OCI-LY7 (cell line): ENCODE measurements at regions not wholly inside any gene's neighbourhood (a gene's known extent, or its start where the extent isn't known, plus 50 kb on each side); places are given as distances from the start of the nearest gene placed in this dataset.

Experiments used
- BruUV-seq: library from RNA; stranded (reverse); fragments of 400-500 nt; replicated peaks from 2 replicates; lab custom pipeline; 2021; lab: Mats Ljungman, UMichigan
- CTCF ChIA-PET: fragments of 300-600 bp; sonication (Branson Sonifier 250); formaldehyde crosslinking; loops from one replicate; lab custom pipeline; 2022; ENCODE audit warnings: antibody characterized with exemption; ENCODE audit not compliant: unreplicated experiment; lab: Charles Lee
- POLR2A ChIA-PET: fragments of 300-600 bp; sonication (Branson Sonifier 250); formaldehyde crosslinking; loops from one replicate; lab custom pipeline; 2022; ENCODE audit warnings: antibody characterized with exemption; lab: Charles Lee
- DNase-seq: peaks from one replicate; pipeline ENCODE4 v3.0.0-alpha.2; 2015; ENCODE audit warnings: low spot score
- H2AFZ ChIP-seq: fragments of 200-600 bp; sonication (generic), shearing (Covaris generic); 2 replicates; pipeline ENCODE4 v1.6.1; 2014; ENCODE audit warnings: mild to moderate bottlenecking, antibody characterized with exemption, low read length, moderate library complexity
- H3K27ac ChIP-seq: fragments of 200-600 bp; sonication (generic); 2 replicates; pipeline ENCODE4 v1.5.1; 2014; ENCODE audit warnings: mixed run types, low read depth, mild to moderate bottlenecking, moderate library complexity, low read length, inconsistent platforms; ENCODE audit not compliant: poor library complexity, severe bottlenecking
- H3K36me3 ChIP-seq: fragments of 200-600 bp; sonication (generic); 2 replicates; pipeline ENCODE4 v1.6.1; 2014; ENCODE audit warnings: mild to moderate bottlenecking, antibody characterized with exemption, low read length, moderate library complexity, mixed read lengths; ENCODE audit not compliant: insufficient read depth
- H3K4me1 ChIP-seq: fragments of 200-600 bp; sonication (generic); 2 replicates; pipeline ENCODE4 v1.5.1; 2014; ENCODE audit warnings: mild to moderate bottlenecking, low read length; ENCODE audit not compliant: insufficient read depth, poor library complexity, severe bottlenecking
- H3K4me2 ChIP-seq: fragments of 200-600 bp; sonication (generic); 2 replicates; pipeline ENCODE4 v1.6.1; 2014; ENCODE audit warnings: mild to moderate bottlenecking, low read length
- H3K4me3 ChIP-seq: fragments of 200-600 bp; sonication (generic); 2 replicates; pipeline ENCODE4 v1.5.1; 2014; ENCODE audit warnings: mild to moderate bottlenecking, low read depth, low read length; ENCODE audit not compliant: poor library complexity, severe bottlenecking
- H3K79me2 ChIP-seq: fragments of 200-600 bp; sonication (generic); 2 replicates; pipeline ENCODE4 v1.6.1; 2016; ENCODE audit warnings: low read depth, mild to moderate bottlenecking, low read length, moderate library complexity, mixed read lengths; ENCODE audit not compliant: insufficient read depth
- H3K9me2 ChIP-seq: fragments of 200-600 bp; sonication (generic); 2 replicates; pipeline ENCODE4 v1.6.1; 2016; ENCODE audit warnings: mild to moderate bottlenecking, low read length, mixed read lengths; ENCODE audit not compliant: insufficient read depth
- H3K9me3 ChIP-seq: fragments of 200-600 bp; sonication (generic); 2 replicates; pipeline ENCODE4 v1.6.1; 2014; ENCODE audit warnings: mild to moderate bottlenecking, mixed run types, low read length, mixed read lengths
- H4K20me1 ChIP-seq: fragments of 200-600 bp; sonication (generic); 2 replicates; pipeline ENCODE4 v1.6.1; 2014; ENCODE audit warnings: mild to moderate bottlenecking, antibody characterized with exemption, low read length, moderate library complexity, mixed read lengths; ENCODE audit not compliant: insufficient read depth
- EZH2phosphoT487 ChIP-seq: fragments of 200-600 bp; sonication (generic); IDR thresholded peaks from 2 replicates; pipeline ENCODE4 v1.6.1; 2018; ENCODE audit warnings: low read depth, borderline replicate concordance, mild to moderate bottlenecking, mixed run types, antibody characterized with exemption, low read length, moderate library complexity, mixed read lengths
- intact Hi-C: fragments of 100-400 bp; cut with micrococcal nuclease; formaldehyde crosslinking; loops from one replicate; pipeline ENCODE4 v1.10.0; 2022; ENCODE audit not compliant: unreplicated experiment
- TF ChIP-seq, protein P1 (sequence below): fragments of 200-600 bp; sonication (generic); conservative IDR thresholded peaks from 2 replicates; pipeline ENCODE4 v1.5.1; 2014; ENCODE audit warnings: mild to moderate bottlenecking, antibody characterized with exemption, low read length, moderate library complexity, mixed read lengths

DNA sequence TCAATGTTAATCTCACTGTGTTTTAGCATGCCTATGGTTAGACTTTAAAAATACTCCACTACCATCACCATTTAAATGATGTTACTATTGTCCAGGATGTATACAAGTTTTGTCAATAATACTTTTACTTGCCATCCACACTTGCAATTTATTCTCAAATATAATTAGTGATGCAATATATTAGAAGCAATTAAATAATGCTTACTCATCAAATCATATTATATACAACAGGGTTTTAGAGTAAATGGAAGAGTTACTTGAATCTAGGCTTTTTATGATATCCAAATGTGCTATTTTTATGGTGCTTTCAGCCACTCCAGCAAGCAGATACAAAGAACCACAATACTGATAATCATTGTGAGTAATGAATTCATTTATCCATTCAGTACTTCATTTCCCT, 461.1 kb downstream of the TMEM182 start:
- no TSS peak for BruUV-seq
- no peaks in the 10 kb centered on the region for H3K4me1 ChIP-seq
- TF ChIP-seq, protein P1, sequence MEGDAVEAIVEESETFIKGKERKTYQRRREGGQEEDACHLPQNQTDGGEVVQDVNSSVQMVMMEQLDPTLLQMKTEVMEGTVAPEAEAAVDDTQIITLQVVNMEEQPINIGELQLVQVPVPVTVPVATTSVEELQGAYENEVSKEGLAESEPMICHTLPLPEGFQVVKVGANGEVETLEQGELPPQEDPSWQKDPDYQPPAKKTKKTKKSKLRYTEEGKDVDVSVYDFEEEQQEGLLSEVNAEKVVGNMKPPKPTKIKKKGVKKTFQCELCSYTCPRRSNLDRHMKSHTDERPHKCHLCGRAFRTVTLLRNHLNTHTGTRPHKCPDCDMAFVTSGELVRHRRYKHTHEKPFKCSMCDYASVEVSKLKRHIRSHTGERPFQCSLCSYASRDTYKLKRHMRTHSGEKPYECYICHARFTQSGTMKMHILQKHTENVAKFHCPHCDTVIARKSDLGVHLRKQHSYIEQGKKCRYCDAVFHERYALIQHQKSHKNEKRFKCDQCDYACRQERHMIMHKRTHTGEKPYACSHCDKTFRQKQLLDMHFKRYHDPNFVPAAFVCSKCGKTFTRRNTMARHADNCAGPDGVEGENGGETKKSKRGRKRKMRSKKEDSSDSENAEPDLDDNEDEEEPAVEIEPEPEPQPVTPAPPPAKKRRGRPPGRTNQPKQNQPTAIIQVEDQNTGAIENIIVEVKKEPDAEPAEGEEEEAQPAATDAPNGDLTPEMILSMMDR: no peak
- no peak for TF ChIP-seq EZH2phosphoT487

DNA sequence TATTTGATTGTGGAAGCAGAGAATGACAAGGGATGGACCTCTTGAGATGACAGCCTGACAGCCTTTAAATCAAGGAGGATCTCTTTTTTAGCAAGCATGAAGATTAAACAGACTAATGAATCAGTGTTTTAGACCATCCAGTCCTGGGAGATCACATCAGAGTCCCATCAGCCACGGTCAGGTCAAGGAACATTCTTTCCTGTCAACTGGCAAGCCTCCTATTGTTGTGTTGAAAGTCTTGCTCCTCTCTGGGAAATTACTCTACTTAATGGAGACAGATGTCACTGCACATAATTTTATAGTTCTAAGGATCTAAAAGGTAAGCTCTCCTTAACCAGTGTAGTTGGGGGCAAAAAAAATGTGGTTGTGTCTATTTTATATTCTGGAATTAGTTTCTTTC, 469.0 kb downstream of the TMEM182 start:
- no peak overlapping the region for H3K4me2 ChIP-seq
- H3K9me3 ChIP-seq: no peaks in the 10 kb centered on the region
- TF ChIP-seq, protein P1: no peak
- TF ChIP-seq EZH2phosphoT487: no peak
- POLR2A ChIA-PET: no interaction called here
- no peaks in the 10 kb centered on the region for H4K20me1 ChIP-seq
- H3K9me2 ChIP-seq: no peaks in the 10 kb centered on the region
- CTCF ChIA-PET: no interaction called here
- no peak overlapping the region for H3K4me3 ChIP-seq
- no peak for DNase-seq
- no peaks in the 10 kb centered on the region for H3K79me2 ChIP-seq
- no peaks in the 10 kb centered on the region for H3K36me3 ChIP-seq
- intact Hi-C loops: no loop called here
- no peak overlapping the region for H2AFZ ChIP-seq
- H3K27ac ChIP-seq: no peak overlapping the region
- no peaks in the 10 kb centered on the region for H3K4me1 ChIP-seq
- BruUV-seq: no TSS peak

More for the DNA sequence above, 461.1 kb downstream of the TMEM182 start:
- Histone ChIP-seq H3K36me3 (no peaks in the 10 kb centered on the region), H3K9me3 (no peaks in the 10 kb centered on the region), H3K4me3 (no peak overlapping the region), H3K9me2 (no peaks in the 10 kb centered on the region), H3K4me2 (no peak overlapping the region), H4K20me1 (no peaks in the 10 kb centered on the region), H2AFZ (no peak overlapping the region), H3K27ac (no peak overlapping the region), H3K79me2 (no peaks in the 10 kb centered on the region)
- no peak for DNase-seq
- intact Hi-C loops: no loop called here
- ChIA-PET POLR2A (no interaction called here), CTCF (no interaction called here)

DNA sequence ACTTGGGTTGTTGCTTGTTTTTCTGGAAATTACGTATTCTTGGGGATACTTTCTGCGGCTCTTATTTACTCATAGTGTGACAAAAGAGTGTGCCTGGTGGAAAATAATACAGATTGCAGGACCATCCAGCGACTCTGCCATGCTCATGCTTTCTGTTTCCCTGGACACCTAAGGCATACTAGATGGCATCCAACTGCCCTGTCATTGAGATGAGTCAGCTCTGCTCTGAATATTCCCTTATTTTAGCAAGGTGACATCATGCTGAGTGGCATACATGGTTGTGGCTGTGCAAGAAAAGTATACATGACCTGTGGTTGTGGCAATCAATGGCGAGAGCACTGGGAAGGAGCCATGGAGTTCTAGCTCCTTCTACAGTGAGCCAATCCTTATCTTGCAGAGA, 471.0 kb downstream of the TMEM182 start:
- H3K79me2 ChIP-seq: no peaks in the 10 kb centered on the region
- no TSS peak for BruUV-seq
- CTCF ChIA-PET: no interaction called here
- POLR2A ChIA-PET: interaction anchor here (0.6 to 0.7 kb wide), 3 partner anchors 8 to 19 kb away, joined by 3 to 4 read pairs (median 3); no protein-coding TSS in a partner anchor
- H2AFZ ChIP-seq: no peak overlapping the region
- no peaks in the 10 kb centered on the region for H3K9me2 ChIP-seq
- no peaks in the 10 kb centered on the region for H3K4me1 ChIP-seq
- DNase-seq: no peak
- intact Hi-C loops: no loop called here
- no peaks in the 10 kb centered on the region for H3K36me3 ChIP-seq
- H3K4me2 ChIP-seq: no peak overlapping the region
- H3K4me3 ChIP-seq: no peak overlapping the region
- no peaks in the 10 kb centered on the region for H4K20me1 ChIP-seq
- H3K9me3 ChIP-seq: no peaks in the 10 kb centered on the region
- no peak overlapping the region for H3K27ac ChIP-seq
- TF ChIP-seq, protein P1: no peak
- TF ChIP-seq EZH2phosphoT487: no peak
